ENCODE measurements at regions not wholly inside any gene's neighbourhood (a gene's known extent, or its start where the extent isn't known, plus 50 kb on each side); places are given as distances from the start of the nearest gene placed in this dataset.

GRCh38 chr5:104312481-104312880 is 749.9 kb upstream of the NUDT12 start:
- DNase-seq (no peak), FAIRE-seq (no peak)
- no peak overlapping the region for H3K4me3 ChIP-seq (ENCODE audit: low read length in 3 of 3)
- no peaks in the 10 kb centered on the region for H3K4me1 ChIP-seq (ENCODE audit: control insufficient read depth in 2 of 3, insufficient read depth in 2 of 3, low read depth in 1 of 3, low read length in 3 of 3)
- H3K27ac ChIP-seq (ENCODE audit: low read depth in 2 of 2, low read length in 2 of 2) = no peak overlapping the region
- no peak for TF ChIP-seq CTCF (IDR thresholded peaks at IDR 0.05; ENCODE audit: borderline replicate concordance, extremely low read depth, insufficient read depth)
- no peaks in the 10 kb centered on the region for H3K27me3 ChIP-seq (ENCODE audit: control insufficient read depth, insufficient read depth, low read length)
- no peaks in the 10 kb centered on the region for H3K36me3 ChIP-seq (ENCODE audit: control insufficient read depth in 2 of 3, insufficient read depth in 3 of 3, low read length in 3 of 3)
- no peak overlapping the region for H3K9ac ChIP-seq (ENCODE audit: low read length in 3 of 3)
- H3K9me3 ChIP-seq (ENCODE audit: control insufficient read depth in 2 of 3, insufficient read depth in 1 of 3, low read length in 3 of 3) = no peaks in the 10 kb centered on the region
- intact Hi-C loops (cut with DNase I) = no loop called here

GRCh38 chr5:104305602-104306001 is 743.0 kb upstream of the NUDT12 start:
- FAIRE-seq = no peak
- no peaks in the 10 kb centered on the region for H3K36me3 ChIP-seq (ENCODE audit: control insufficient read depth in 2 of 3, insufficient read depth in 3 of 3, low read length in 3 of 3)
- H3K4me3 ChIP-seq (ENCODE audit: low read length in 3 of 3) = no peak overlapping the region
- TF ChIP-seq CTCF (IDR thresholded peaks at IDR 0.05; ENCODE audit: borderline replicate concordance, extremely low read depth, insufficient read depth) = no peak
- no peaks in the 10 kb centered on the region for H3K27me3 ChIP-seq (ENCODE audit: control insufficient read depth, insufficient read depth, low read length)
- intact Hi-C loops (cut with DNase I) = no loop called here
- no peak for DNase-seq
- H3K9ac ChIP-seq (ENCODE audit: low read length in 3 of 3) = no peak overlapping the region
- H3K27ac ChIP-seq (ENCODE audit: low read depth in 2 of 2, low read length in 2 of 2) = no peak overlapping the region
- H3K9me3 ChIP-seq (ENCODE audit: control insufficient read depth in 2 of 3, insufficient read depth in 1 of 3, low read length in 3 of 3) = no peaks in the 10 kb centered on the region
- no peaks in the 10 kb centered on the region for H3K4me1 ChIP-seq (ENCODE audit: control insufficient read depth in 2 of 3, insufficient read depth in 2 of 3, low read depth in 1 of 3, low read length in 3 of 3)

- FAIRE-seq = no peak
- H3K27me3 ChIP-seq (ENCODE audit: control insufficient read depth, insufficient read depth, low read length) = no peaks in the 10 kb centered on the region
- no peak for TF ChIP-seq CTCF (IDR thresholded peaks at IDR 0.05; ENCODE audit: borderline replicate concordance, extremely low read depth, insufficient read depth)
- no peak overlapping the region for H3K27ac ChIP-seq (ENCODE audit: low read depth in 2 of 2, low read length in 2 of 2)
- H3K4me1 ChIP-seq (ENCODE audit: control insufficient read depth in 2 of 3, insufficient read depth in 2 of 3, low read depth in 1 of 3, low read length in 3 of 3) = no peaks in the 10 kb centered on the region
- no peaks in the 10 kb centered on the region for H3K36me3 ChIP-seq (ENCODE audit: control insufficient read depth in 2 of 3, insufficient read depth in 3 of 3, low read length in 3 of 3)
- DNase-seq = no peak
- no peak overlapping the region for H3K9ac ChIP-seq (ENCODE audit: low read length in 3 of 3)
- H3K4me3 ChIP-seq (ENCODE audit: low read length in 3 of 3) = no peak overlapping the region
- H3K9me3 ChIP-seq (ENCODE audit: control insufficient read depth in 2 of 3, insufficient read depth in 1 of 3, low read length in 3 of 3) = no peaks in the 10 kb centered on the region
- intact Hi-C loops (cut with DNase I) = no loop called here
Observed at GRCh38 chr5:104299998-104300706, 737.6 kb upstream of the NUDT12 start.

- no peak for FAIRE-seq
Observed at GRCh38 chr5:104298518-104298917, 735.9 kb upstream of the NUDT12 start.

More at GRCh38 chr5:104298518-104298917, 735.9 kb upstream of the NUDT12 start:
- Histone ChIP-seq H3K9me3 (ENCODE audit: control insufficient read depth in 2 of 3, insufficient read depth in 1 of 3, low read length in 3 of 3) (no peaks in the 10 kb centered on the region), H3K9ac (ENCODE audit: low read length in 3 of 3) (no peak overlapping the region), H3K36me3 (ENCODE audit: control insufficient read depth in 2 of 3, insufficient read depth in 3 of 3, low read length in 3 of 3) (no peaks in the 10 kb centered on the region), H3K4me3 (ENCODE audit: low read length in 3 of 3) (no peak overlapping the region), H3K27me3 (ENCODE audit: control insufficient read depth, insufficient read depth, low read length) (no peaks in the 10 kb centered on the region), H3K27ac (ENCODE audit: low read depth in 2 of 2, low read length in 2 of 2) (no peak overlapping the region), H3K4me1 (ENCODE audit: control insufficient read depth in 2 of 3, insufficient read depth in 2 of 3, low read depth in 1 of 3, low read length in 3 of 3) (no peaks in the 10 kb centered on the region)
- intact Hi-C loops (cut with DNase I) = no loop called here
- DNase-seq = no peak
- TF ChIP-seq CTCF (IDR thresholded peaks at IDR 0.05; ENCODE audit: borderline replicate concordance, extremely low read depth, insufficient read depth) = no peak
